GM19035 (cell line): ENCODE measurements at regions not wholly inside any gene's neighbourhood (a gene's known extent, or its start where the extent isn't known, plus 50 kb on each side); places are given as distances from the start of the nearest gene placed in this dataset.
"Not testable (repeated sequence)": the region's sequence is repeated elsewhere in the genome, so short reads cannot be mapped to it uniquely, and the experiment has no call there.

ENCODE experiments used
- ATAC-seq: cut with Tn5 transposase; IDR thresholded peaks from one replicate; pipeline ENCODE4 v1.9.1; 2021; ENCODE audit not compliant: unreplicated experiment

DNA sequence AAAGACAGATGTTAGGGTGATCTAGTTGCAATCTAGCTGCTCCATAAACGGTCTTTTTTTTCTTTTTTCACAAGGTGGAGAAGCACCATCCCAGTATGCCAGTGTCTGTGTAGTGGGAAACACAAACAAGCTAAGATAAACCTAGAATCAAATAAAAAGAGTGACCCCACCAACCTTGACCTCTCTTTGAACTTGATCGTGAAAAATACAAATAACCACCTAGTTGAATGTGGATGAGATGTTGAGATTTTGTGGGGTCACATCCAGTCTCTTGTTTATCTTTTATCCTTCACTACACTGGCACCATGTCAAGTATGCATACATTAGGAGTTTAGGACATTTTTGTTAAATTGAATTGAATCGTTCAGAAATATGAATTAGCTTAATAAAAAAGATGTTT is 194.6 kb upstream of the EYA4 start:
- no peak for ATAC-seq

DNA sequence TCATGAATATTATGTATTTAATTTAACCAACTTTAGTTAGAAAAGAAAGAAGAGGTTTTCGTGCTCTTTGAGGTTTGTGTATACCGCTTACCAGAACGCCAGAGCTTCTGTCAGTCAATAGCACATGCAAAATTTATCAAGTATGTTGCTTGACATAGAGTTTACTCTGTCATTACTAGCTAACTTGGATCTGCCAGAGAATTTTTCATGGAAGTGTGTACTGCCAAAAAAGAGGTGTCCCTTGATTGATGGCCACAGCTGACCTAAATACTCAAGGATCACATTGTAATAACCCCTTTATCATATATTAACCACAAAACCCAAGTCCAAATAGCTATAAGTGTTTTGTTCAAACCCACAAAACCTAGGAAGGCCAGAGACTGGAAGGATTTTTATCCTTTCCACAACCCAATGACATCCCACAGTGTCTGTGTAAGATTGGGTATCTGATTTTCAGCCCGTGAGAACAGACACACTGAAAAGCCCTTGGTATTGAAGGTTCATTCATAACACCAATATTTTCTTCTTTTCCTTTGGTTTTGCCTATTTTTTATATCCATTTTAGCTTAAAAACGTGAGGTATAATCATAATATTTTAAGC is 194.0 kb upstream of the EYA4 start:
- no peak for ATAC-seq

GRCh38 chr6:133047706-133048105 is 193.5 kb upstream of the EYA4 start:
- no peak for ATAC-seq

DNA sequence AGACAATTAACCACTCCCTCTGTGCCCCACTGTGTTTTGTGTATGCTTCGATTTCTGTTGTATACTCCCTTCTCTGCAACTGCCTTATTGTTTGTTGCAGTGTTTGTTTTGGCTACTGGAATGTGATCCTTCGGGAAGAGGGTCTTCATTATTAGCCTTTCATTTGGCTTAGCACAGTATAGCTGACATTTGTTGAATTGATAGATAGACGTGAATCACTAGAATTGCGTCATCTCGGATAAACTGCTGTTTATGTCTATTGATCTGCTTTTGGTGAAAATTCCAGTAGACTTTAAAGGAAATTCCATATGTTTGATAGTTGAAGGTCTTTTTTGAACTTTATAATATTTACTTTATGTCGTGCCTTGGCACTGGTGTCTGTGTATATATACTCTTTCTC is 189.9 kb upstream of the EYA4 start:
- no peak for ATAC-seq

DNA sequence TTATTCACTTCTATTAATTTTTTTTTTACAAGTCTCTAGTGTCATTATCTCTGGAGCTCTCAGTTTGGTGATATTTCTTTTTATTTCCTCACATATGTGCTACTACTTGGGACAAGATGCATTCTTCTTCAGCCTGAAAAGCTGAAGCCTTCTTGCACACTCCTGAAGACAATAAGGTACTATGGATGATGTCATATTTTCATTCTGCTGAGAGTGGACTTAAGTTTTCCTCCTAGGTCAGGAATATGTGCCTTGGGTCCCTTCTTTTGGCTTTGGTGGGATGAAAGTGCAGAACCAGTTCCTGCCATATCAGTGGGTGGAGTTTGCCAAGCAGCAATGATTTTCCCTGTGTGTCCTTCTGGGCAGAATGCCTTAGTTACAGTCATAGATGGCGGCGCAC is 188.7 kb upstream of the EYA4 start:
- no peak for ATAC-seq

GRCh38 chr6:133055441-133055966 is 185.7 kb upstream of the EYA4 start:
- ATAC-seq: no peak

DNA sequence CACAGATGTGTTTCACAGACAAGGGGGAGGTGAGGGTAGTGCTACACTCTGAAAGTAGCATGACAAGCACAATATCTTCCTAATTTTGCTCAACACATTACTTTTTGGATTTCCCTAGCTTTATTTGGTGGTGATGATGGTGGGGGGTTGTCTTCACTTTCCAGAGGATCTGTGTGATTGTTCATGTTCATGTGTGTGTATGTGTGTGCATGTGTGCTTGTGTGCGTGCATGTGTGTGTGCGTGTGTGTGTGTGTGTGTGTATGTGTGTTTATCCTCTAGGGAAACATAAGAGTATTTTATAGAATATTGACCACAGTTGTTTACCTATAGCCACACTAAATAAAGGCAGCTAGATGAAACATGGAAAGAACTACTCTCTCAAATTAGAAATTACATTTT is 183.8 kb upstream of the EYA4 start:
- no peak for ATAC-seq

DNA sequence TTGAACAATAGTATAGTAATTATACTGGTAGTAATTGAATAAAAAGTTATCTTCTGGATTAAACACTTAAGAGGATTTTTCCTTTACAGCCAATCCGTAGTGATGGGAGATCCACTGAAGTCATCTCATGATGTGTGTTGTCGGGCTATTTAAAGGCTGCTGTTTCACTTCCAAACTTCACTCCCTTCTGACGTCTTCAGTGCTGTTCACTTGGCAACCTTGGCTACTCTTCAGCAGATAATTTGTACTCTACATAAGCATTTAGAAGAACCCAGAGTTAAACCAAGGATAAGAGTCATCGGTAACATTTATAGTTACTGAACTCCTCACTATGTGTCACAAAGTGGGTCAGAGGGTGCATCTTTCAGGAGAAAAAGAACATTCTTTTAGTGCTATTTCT is 179.1 kb upstream of the EYA4 start:
- ATAC-seq: no peak

DNA sequence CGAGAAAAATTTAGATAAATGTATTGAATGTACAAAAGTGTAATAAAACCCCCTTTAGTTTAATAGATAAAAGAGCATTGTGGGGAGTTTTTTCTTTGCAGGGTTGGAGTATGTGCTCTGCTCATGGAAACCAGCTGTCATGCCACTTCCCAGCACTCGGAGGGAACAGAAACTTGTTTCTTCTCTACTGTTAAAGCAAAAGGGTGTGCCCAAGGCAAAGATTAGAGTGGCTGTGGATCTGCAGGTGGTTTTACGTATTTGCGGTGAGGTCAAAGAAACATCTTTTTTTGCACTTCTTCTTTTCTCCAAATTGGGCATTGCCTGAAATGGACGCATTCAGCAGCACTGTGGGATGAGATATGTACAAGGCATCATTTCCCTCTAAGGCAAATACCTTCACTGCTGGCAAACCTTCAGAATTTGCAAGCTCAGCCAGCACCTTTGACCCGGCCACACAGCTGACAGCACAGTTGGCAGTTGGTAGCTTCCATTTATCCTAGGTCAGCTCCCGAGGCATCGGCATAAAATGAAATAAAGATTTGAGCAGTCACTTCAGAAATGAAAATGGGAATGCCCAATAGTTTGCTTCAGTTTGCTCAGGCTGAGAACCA is 178.4 kb upstream of the EYA4 start:
- no peak for ATAC-seq

- ATAC-seq: no peak
These were observed 173.2 kb upstream of the EYA4 start for GRCh38 chr6:133067960-133068359.

- ATAC-seq: no peak
These were observed 170.6 kb upstream of the EYA4 start for GRCh38 chr6:133070410-133071043.

- no peak for ATAC-seq
These were observed 161.3 kb upstream of the EYA4 start for GRCh38 chr6:133079901-133080300.

GRCh38 chr6:133083248-133083967 is 157.7 kb upstream of the EYA4 start:
- ATAC-seq: no peak

DNA sequence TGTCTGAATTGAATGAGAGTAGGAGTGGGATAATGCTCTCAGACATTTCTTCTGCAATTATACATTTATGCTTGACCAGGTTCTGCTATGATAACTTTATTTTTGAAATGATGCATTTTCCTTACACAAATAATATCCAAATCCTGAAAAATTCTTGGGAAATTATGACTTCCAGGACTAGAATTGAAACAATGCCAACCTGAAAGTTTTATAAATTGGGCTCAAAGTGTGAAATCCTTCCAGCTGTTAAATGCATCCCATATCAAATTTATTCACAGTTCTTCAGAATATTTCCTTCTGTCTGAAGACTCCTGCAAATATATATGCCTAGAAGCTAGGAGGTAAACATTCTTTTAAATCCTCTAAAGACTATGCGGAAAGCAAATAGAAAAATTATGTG is 155.7 kb upstream of the EYA4 start:
- no peak for ATAC-seq

DNA sequence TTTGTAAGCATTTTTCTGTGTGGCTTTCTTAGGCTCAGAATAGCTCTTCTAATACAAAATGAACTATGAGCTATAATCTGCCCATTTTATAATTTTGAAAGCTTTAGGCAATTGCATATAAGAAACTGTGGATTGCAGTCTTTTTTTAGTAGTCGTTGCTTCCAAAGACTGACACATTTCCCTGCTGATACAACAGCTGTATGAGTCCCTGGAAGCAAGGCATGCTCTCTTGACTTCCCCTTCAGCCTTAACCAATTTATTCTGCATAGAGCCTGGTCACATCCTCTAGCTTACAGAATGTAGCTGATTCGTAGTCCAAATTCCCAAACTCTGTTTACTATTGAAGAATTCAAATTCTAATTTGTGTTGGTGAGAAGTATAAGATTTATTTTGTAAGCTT is 155.3 kb upstream of the EYA4 start:
- no peak for ATAC-seq

DNA sequence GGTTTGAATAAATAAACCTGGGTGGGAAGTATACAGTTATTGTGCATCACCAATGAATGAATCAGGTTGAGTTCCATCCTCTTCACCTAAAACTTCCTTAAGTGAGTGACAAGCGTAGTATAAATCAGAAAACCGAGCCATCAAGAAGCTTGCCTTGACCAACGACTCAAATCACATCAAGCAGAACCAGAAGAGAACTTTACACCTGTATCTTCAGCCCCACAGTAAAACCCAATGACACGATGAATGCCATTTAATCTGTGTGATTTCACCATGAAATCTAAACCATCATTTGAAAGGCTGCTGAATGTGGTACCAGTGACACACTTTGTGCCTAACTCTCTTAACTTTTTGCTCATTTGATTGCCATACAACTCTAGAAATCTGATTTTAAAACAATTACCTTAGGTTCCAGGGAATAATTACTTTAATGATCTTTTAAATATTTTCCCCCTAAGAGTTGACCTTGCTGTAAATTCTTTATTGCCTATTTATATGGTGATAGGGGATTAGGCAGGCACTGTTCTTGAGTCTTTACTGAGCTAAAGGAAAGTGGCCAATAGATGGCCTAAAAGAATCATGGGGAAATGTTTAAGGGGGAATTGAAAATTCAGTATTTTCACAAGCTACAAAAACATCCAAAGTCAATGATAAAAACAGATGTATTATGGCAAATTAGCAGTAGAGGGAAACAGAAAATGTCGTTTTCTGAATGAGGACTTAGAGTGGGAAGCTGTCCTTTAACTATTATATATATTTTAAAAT is 152.0 kb upstream of the EYA4 start:
- ATAC-seq: no peak

DNA sequence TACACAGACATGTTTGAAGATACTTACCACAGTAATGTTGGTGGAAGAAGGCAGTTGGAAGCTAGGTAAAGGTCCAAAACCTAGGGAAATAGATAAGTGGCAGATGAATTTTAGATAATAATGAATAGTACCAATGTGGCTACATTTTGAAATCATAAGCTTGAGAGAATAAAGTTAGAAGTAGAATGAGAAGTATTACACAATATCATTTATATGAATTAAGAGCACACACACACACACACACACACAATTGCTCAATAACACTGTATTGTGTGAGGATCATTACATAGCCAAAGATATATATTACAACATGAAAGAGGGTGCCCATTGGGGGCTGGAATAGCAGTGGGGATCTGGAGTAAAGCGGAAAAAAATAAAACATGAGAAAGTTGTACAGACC is 149.0 kb upstream of the EYA4 start:
- no peak for ATAC-seq

GRCh38 chr6:133092771-133093170 is 148.4 kb upstream of the EYA4 start:
- no peak for ATAC-seq

DNA sequence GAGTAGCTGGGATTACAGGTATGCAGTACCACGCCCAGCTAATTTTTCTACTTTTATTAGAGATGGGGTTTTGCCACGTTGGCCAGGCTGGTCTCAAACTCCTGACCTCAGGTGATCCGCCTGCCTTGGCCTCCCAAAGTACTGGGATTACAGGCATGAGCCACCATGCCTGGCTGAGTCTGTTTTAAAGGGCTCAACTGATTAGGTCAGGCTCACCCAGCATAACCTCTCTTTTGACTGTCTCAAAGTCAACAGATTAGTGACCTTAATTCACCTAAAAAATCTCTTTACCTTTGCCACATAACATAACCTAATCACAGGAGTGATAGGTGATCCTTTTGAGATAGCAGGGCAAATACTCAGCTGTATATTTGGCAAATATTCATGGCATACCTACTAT is 147.9 kb upstream of the EYA4 start:
- not testable (repeated sequence) for ATAC-seq

DNA sequence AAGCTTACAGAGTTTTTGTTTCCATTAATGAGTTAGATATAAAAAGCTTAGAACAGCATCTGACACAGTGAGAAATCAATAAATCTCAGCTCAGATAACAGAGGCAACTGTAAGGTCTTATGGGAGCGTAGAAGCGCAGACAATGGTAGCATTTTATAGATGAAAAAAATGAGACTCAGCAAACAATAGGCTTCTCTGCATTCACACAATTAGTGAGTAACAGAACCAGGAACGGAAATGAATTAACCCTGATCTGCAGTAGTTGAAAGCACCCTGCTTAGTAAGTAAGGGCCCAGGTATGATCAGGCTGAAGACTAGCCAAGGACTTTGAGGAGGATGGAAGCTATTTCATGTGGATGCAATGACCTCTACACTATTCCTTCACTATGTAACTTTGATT is 147.2 kb upstream of the EYA4 start:
- ATAC-seq: no peak

DNA sequence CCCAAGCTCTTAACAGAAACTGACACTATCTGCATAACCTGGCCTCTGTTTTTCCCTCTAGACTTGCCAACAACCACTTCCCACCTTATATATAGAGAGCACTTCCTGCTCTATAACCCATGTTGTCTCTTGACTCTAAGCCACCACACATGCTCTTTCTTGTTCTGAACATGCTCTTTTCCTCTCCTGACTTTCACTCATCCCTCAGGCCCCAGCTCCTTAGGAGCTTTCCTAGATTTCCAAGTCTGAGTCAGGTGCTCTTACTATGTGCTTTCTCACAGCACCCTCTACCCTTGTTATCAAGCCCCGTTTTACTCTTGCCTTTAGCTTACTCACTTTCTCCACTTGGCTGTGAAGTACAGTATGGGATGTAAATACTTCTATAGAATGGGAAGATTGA is 143.9 kb upstream of the EYA4 start:
- ATAC-seq: no peak
